ENCODE measurements at regions not wholly inside any gene's neighbourhood (a gene's known extent, or its start where the extent isn't known, plus 50 kb on each side); places are given as distances from the start of the nearest gene placed in this dataset.

DNA sequence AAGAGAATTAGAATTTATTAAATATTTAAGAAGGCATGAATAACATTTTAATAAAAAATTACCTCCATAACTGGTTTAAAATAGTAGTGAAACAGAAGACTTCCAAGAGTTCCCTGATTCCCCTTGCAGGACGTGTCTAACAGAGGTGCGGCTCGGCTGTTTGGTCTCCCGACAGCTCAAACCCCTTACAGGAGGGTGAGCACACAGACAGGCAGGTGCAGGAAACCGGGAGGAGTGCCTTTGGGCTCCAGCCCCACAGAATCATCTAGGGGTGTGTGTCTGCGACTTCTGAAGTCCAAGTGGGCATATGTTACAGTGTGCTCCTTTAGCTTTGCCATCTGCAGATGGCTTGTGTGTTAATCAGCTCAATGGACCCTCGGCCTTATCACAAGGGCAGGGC lies 88.1 kb upstream of the CCSER1 start (continued):
- no peak for TF ChIP-seq CBX3 (IDR thresholded peaks at IDR 0.05; ENCODE audit: low read depth)
- no peak for TF ChIP-seq EZH2 (IDR thresholded peaks at IDR 0.05)
- no peak for TF ChIP-seq ZFX (IDR thresholded peaks at IDR 0.05)
- TF ChIP-seq, protein P1, sequence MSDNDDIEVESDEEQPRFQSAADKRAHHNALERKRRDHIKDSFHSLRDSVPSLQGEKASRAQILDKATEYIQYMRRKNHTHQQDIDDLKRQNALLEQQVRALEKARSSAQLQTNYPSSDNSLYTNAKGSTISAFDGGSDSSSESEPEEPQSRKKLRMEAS (IDR thresholded peaks at IDR 0.05): no peak
- TF ChIP-seq RAD21 (IDR thresholded peaks at IDR 0.05; ENCODE audit: low read depth): no peak
- TF ChIP-seq FOSL1 (IDR thresholded peaks at IDR 0.05; ENCODE audit: low read depth): no peak
- no peak for TF ChIP-seq CEBPB (IDR thresholded peaks at IDR 0.05; ENCODE audit: low read depth)
- TF ChIP-seq SIN3A (IDR thresholded peaks at IDR 0.05; ENCODE audit: low read depth): no peak
- TF ChIP-seq SP1 (IDR thresholded peaks at IDR 0.05; ENCODE audit: low read depth): no peak
- no peak for TF ChIP-seq ATF3 (IDR thresholded peaks at IDR 0.05)
- TF ChIP-seq CTCF (IDR thresholded peaks at IDR 0.05 in 2 of 3, conservative IDR thresholded peaks at IDR 0.05 in 1 of 3; ENCODE audit: borderline replicate concordance in 1 of 3, insufficient read depth in 1 of 3, low read depth in 2 of 3, low read length in 2 of 3): no peak
- TF ChIP-seq EZH2phosphoT487 (IDR thresholded peaks at IDR 0.05; ENCODE audit: borderline replicate concordance): no peak
- TF ChIP-seq TCF7L2 (IDR thresholded peaks at IDR 0.05; ENCODE audit: borderline replicate concordance, extremely low read depth, insufficient read depth, insufficient read length): no peak
- TF ChIP-seq JUND (IDR thresholded peaks at IDR 0.05): no peak

- Histone ChIP-seq H3K9me3 (ENCODE audit: control insufficient read depth in 1 of 2, insufficient read depth in 1 of 2, low read depth in 1 of 2, low read length in 2 of 2) (no peaks in the 10 kb centered on the region), H3K4me1 (ENCODE audit: control insufficient read depth in 1 of 2, insufficient read depth in 2 of 2, low read length in 2 of 2) (no peaks in the 10 kb centered on the region), H4K20me1 (ENCODE audit: insufficient read depth) (no peaks in the 10 kb centered on the region), H3K4me2 (ENCODE audit: low read length) (no peak overlapping the region), H3K9me2 (ENCODE audit: insufficient read depth) (no peaks in the 10 kb centered on the region), H3K36me3 (ENCODE audit: control insufficient read depth in 1 of 2, insufficient read depth in 2 of 2, low read length in 2 of 2) (no peaks in the 10 kb centered on the region), H2AFZ (ENCODE audit: low read depth, low read length, poor library complexity, severe bottlenecking) (no peak overlapping the region), H3K9ac (ENCODE audit: low read length) (no peak overlapping the region), H3K27me3 (ENCODE audit: insufficient read depth, low read length) (no peaks in the 10 kb centered on the region), H3K79me2 (ENCODE audit: insufficient read depth, low read length) (no peaks in the 10 kb centered on the region), H3K27ac (ENCODE audit: low read depth, low read length) (no peak overlapping the region), H3K4me3 (replicated peaks in 1 of 2; ENCODE audit: low read depth in 1 of 2, low read length in 2 of 2) (no peak overlapping the region)
- DNase-seq (ENCODE audit: low read depth, low spot score) (no peak), ATAC-seq (no peak)
- no peak for TF ChIP-seq CBX3 (IDR thresholded peaks at IDR 0.05; ENCODE audit: low read depth)
- TF ChIP-seq, protein P2, sequence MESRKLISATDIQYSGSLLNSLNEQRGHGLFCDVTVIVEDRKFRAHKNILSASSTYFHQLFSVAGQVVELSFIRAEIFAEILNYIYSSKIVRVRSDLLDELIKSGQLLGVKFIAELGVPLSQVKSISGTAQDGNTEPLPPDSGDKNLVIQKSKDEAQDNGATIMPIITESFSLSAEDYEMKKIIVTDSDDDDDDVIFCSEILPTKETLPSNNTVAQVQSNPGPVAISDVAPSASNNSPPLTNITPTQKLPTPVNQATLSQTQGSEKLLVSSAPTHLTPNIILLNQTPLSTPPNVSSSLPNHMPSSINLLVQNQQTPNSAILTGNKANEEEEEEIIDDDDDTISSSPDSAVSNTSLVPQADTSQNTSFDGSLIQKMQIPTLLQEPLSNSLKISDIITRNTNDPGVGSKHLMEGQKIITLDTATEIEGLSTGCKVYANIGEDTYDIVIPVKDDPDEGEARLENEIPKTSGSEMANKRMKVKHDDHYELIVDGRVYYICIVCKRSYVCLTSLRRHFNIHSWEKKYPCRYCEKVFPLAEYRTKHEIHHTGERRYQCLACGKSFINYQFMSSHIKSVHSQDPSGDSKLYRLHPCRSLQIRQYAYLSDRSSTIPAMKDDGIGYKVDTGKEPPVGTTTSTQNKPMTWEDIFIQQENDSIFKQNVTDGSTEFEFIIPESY (IDR thresholded peaks at IDR 0.05; ENCODE audit: extremely low read depth, insufficient replicate concordance, low read length): no peak
- no peak for TF ChIP-seq POLR2A (IDR thresholded peaks at IDR 0.05; ENCODE audit: borderline replicate concordance, extremely low read depth, insufficient read depth, insufficient read length)
- TF ChIP-seq ELF1 (IDR thresholded peaks at IDR 0.05; ENCODE audit: borderline replicate concordance, low read depth): no peak
- RAD21 ChIA-PET (ENCODE audit: low non-redundant PET in 1 of 2, low total read pairs in 2 of 2, uncharacterized antibody in 2 of 2, unreplicated experiment in 2 of 2): no interaction called here
- BruUV-seq (replicated peaks): no TSS peak
- intact Hi-C loops (cut with micrococcal nuclease): no loop called here
- CTCF ChIA-PET: no interaction called here
- POLR2A ChIA-PET: no interaction called here
These were observed 75.2 kb upstream of the CCSER1 start for GRCh38 chr4:90051999-90052398.
